ENCODE measurements at regions not wholly inside any gene's neighbourhood (a gene's known extent, or its start where the extent isn't known, plus 50 kb on each side); places are given as distances from the start of the nearest gene placed in this dataset.

GRCh38 chrX:35276115-35276514 is 333.5 kb downstream of the FAM47B start:
- H3K9ac ChIP-seq (ENCODE audit: low read length) = no peak overlapping the region
- H3K36me3 ChIP-seq (replicated peaks; ENCODE audit: low read depth, low read length) = no peaks in the 10 kb centered on the region
- H3K4me2 ChIP-seq (ENCODE audit: low read length) = no peak overlapping the region
- H4K20me1 ChIP-seq (ENCODE audit: insufficient read depth, low read length) = no peaks in the 10 kb centered on the region
- H3K4me3 ChIP-seq (ENCODE audit: low read length) = no peak overlapping the region
- H2AFZ ChIP-seq (ENCODE audit: low read depth, low read length) = no peak overlapping the region
- no peaks in the 10 kb centered on the region for H3K79me2 ChIP-seq (ENCODE audit: low read length)
- H3K27me3 ChIP-seq (ENCODE audit: low read depth, low read length) = no peaks in the 10 kb centered on the region
- H3K27ac ChIP-seq (ENCODE audit: low read length) = no peak overlapping the region
- TF ChIP-seq, protein P1, sequence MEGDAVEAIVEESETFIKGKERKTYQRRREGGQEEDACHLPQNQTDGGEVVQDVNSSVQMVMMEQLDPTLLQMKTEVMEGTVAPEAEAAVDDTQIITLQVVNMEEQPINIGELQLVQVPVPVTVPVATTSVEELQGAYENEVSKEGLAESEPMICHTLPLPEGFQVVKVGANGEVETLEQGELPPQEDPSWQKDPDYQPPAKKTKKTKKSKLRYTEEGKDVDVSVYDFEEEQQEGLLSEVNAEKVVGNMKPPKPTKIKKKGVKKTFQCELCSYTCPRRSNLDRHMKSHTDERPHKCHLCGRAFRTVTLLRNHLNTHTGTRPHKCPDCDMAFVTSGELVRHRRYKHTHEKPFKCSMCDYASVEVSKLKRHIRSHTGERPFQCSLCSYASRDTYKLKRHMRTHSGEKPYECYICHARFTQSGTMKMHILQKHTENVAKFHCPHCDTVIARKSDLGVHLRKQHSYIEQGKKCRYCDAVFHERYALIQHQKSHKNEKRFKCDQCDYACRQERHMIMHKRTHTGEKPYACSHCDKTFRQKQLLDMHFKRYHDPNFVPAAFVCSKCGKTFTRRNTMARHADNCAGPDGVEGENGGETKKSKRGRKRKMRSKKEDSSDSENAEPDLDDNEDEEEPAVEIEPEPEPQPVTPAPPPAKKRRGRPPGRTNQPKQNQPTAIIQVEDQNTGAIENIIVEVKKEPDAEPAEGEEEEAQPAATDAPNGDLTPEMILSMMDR (IDR thresholded peaks at IDR 0.05; ENCODE audit: low read depth, low read length) = no peak
- no peak for TF ChIP-seq EZH2phosphoT487 (IDR thresholded peaks at IDR 0.05; ENCODE audit: low read depth)
- no peaks in the 10 kb centered on the region for H3K4me1 ChIP-seq (ENCODE audit: low read length)
- H3K9me3 ChIP-seq (ENCODE audit: insufficient read depth, low read length) = no peaks in the 10 kb centered on the region

DNA sequence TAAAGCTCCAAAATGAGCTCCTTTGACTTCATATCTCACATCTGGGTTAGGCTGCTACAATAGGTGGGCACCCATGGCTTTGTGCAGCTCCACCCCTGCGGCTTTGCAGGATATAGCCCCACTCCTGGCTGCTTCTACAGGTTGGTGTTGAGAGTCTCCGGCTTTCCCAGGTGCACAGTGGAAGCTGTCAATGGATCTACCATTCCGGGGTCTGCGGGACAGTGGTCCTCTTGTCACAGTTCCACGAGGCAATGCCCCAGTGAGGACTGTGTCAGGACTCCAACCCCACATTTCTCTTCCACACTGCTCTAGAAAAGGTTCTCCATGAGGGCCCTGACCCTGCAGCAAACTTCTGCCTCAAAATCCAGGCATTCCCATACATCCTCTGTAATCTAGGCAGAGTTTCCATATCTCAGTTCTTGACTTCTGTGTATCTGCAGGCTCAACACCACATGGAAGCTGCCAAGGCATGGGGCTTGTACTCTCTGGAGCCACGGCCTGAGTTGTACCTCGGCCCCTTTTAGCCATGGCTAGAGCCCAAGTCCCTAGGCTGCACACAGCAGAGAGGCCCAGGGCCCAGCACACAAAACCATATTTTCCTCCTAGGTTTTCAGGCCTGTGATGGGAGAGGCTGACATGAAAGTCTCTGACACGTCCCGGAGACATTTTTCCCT is 342.8 kb downstream of the FAM47B start:
- Histone ChIP-seq H3K4me2 (ENCODE audit: low read length) (no peak overlapping the region), H3K36me3 (replicated peaks; ENCODE audit: low read depth, low read length) (no peaks in the 10 kb centered on the region), H3K27ac (ENCODE audit: low read length) (no peak overlapping the region), H3K79me2 (ENCODE audit: low read length) (no peaks in the 10 kb centered on the region), H3K4me1 (ENCODE audit: low read length) (no peaks in the 10 kb centered on the region), H3K27me3 (ENCODE audit: low read depth, low read length) (no peaks in the 10 kb centered on the region), H2AFZ (ENCODE audit: low read depth, low read length) (no peak overlapping the region), H4K20me1 (ENCODE audit: insufficient read depth, low read length) (no peaks in the 10 kb centered on the region), H3K9ac (ENCODE audit: low read length) (no peak overlapping the region), H3K9me3 (ENCODE audit: insufficient read depth, low read length) (no peaks in the 10 kb centered on the region), H3K4me3 (ENCODE audit: low read length) (no peak overlapping the region)
- TF ChIP-seq EZH2phosphoT487 (IDR thresholded peaks at IDR 0.05; ENCODE audit: low read depth) = no peak
- TF ChIP-seq, protein P1 (IDR thresholded peaks at IDR 0.05; ENCODE audit: low read depth, low read length) = no peak

- H3K4me2 ChIP-seq (ENCODE audit: low read length) = no peak overlapping the region
- no peaks in the 10 kb centered on the region for H3K36me3 ChIP-seq (replicated peaks; ENCODE audit: low read depth, low read length)
- H3K9ac ChIP-seq (ENCODE audit: low read length) = no peak overlapping the region
- no peak overlapping the region for H2AFZ ChIP-seq (ENCODE audit: low read depth, low read length)
- H3K27me3 ChIP-seq (ENCODE audit: low read depth, low read length) = no peaks in the 10 kb centered on the region
- no peak overlapping the region for H3K4me3 ChIP-seq (ENCODE audit: low read length)
- no peaks in the 10 kb centered on the region for H3K9me3 ChIP-seq (ENCODE audit: insufficient read depth, low read length)
- H4K20me1 ChIP-seq (ENCODE audit: insufficient read depth, low read length) = no peaks in the 10 kb centered on the region
- H3K4me1 ChIP-seq (ENCODE audit: low read length) = no peaks in the 10 kb centered on the region
- no peaks in the 10 kb centered on the region for H3K79me2 ChIP-seq (ENCODE audit: low read length)
- H3K27ac ChIP-seq (ENCODE audit: low read length) = no peak overlapping the region
- TF ChIP-seq, protein P1 (IDR thresholded peaks at IDR 0.05; ENCODE audit: low read depth, low read length) = no peak
Observed at GRCh38 chrX:35288657-35289056, 346.1 kb downstream of the FAM47B start.

GRCh38 chrX:35289952-35290351 is 347.4 kb downstream of the FAM47B start:
- H3K4me3 ChIP-seq (ENCODE audit: low read length) = no peak overlapping the region
- no peaks in the 10 kb centered on the region for H3K27me3 ChIP-seq (ENCODE audit: low read depth, low read length)
- no peaks in the 10 kb centered on the region for H3K9me3 ChIP-seq (ENCODE audit: insufficient read depth, low read length)
- no peak overlapping the region for H3K27ac ChIP-seq (ENCODE audit: low read length)
- H3K4me1 ChIP-seq (ENCODE audit: low read length) = no peaks in the 10 kb centered on the region
- H3K4me2 ChIP-seq (ENCODE audit: low read length) = no peak overlapping the region
- H3K36me3 ChIP-seq (replicated peaks; ENCODE audit: low read depth, low read length) = no peaks in the 10 kb centered on the region
- no peaks in the 10 kb centered on the region for H3K79me2 ChIP-seq (ENCODE audit: low read length)
- no peak overlapping the region for H3K9ac ChIP-seq (ENCODE audit: low read length)
- H2AFZ ChIP-seq (ENCODE audit: low read depth, low read length) = no peak overlapping the region
- no peaks in the 10 kb centered on the region for H4K20me1 ChIP-seq (ENCODE audit: insufficient read depth, low read length)
- TF ChIP-seq EZH2phosphoT487 (IDR thresholded peaks at IDR 0.05; ENCODE audit: low read depth) = no peak
- TF ChIP-seq, protein P1 (IDR thresholded peaks at IDR 0.05; ENCODE audit: low read depth, low read length) = no peak

Measured in OCI-LY3 (cell line).